Stomach (tissue), 8 donors: ENCODE measurements at regions not wholly inside any gene's neighbourhood (a gene's known extent, or its start where the extent isn't known, plus 50 kb on each side); places are given as distances from the start of the nearest gene placed in this dataset.

Experiments
- DNase-seq, 2 donors: peaks; one replicate each; pipeline versions ENCODE4 v3.0.0 to v3.0.0-alpha.2; 2013 to 2019
- H3K27ac ChIP-seq, 5 donors: fragments of 200-600 bp in 4 of 5; sonication (generic) in 4 of 5; one replicate each; pipeline ENCODE4 v1.5.1; 2013 to 2019; ENCODE audit warnings: mild to moderate bottlenecking in 1 of 5, moderate library complexity in 1 of 5
- H3K27me3 ChIP-seq, 3 donors: fragments of 200-600 bp; sonication (generic); one replicate each; pipeline ENCODE4 v1.5.1; 2017 to 2019; ENCODE audit warnings: mixed run types in 1 of 3
- H3K36me3 ChIP-seq, 4 donors: fragments of 200-600 bp; sonication (generic); 1 replicate in 3 of 4; 2 replicates in 1 of 4; pipeline ENCODE4 v1.5.1; 2016 to 2019
- H3K4me1 ChIP-seq, 4 donors: fragments of 200-600 bp; sonication (generic); one replicate each; pipeline ENCODE4 v1.5.1; 2016 to 2019
- H3K4me3 ChIP-seq, 4 donors: fragments of 200-600 bp; sonication (generic) in 3 of 4; one replicate each; pipeline ENCODE4 v1.5.1; 2016 to 2019; ENCODE audit warnings: mild to moderate bottlenecking in 1 of 4
- H3K9me3 ChIP-seq, 4 donors: fragments of 200-600 bp; sonication (generic); one replicate each; pipeline ENCODE4 v1.5.1; 2016 to 2019
- CTCF ChIP-seq, 7 experiments: fragments of 450-650 bp in 4 of 7; fragments of 200-600 bp in 3 of 7; sonication (generic) in 3 of 7; IDR thresholded peaks; one replicate each; pipeline ENCODE4 v1.5.1; 2016 to 2019; ENCODE audit warnings: antibody characterized with exemption in 7 of 7, control low read depth in 2 of 7, mild to moderate bottlenecking in 1 of 7
- EP300 ChIP-seq: sonication (generic); formaldehyde crosslinking; IDR thresholded peaks from one replicate; pipeline ENCODE4 v1.6.1; 2017; ENCODE audit warnings: antibody characterized with exemption
- POLR2A ChIP-seq, 4 donors: fragments of 450-650 bp; IDR thresholded peaks; one replicate each; pipeline ENCODE4 v1.6.1; 2016; ENCODE audit warnings: antibody characterized with exemption in 4 of 4, control low read depth in 2 of 4, mild to moderate bottlenecking in 1 of 4, moderate library complexity in 1 of 4
- POLR2AphosphoS5 ChIP-seq, 3 donors: sonication (generic); formaldehyde crosslinking; IDR thresholded peaks; one replicate each; pipeline ENCODE4 v1.6.1; 2016; ENCODE audit warnings: antibody characterized with exemption in 3 of 3
- WGBS, 5 donors: extraction: QIAGEN DNeasy Blood & Tissue Kit in 3 of 5; methylation state at CpG; one replicate each; pipeline versions ENCODE4 v1.1.5 to v1.1.7; 2013 to 2018; 5-methylcytosine and 5-hydroxymethylcytosine counted together
- intact Hi-C: fragments of 100-400 bp; cut with DNase I; formaldehyde crosslinking; loops from one replicate; pipeline ENCODE4 v1.15.1; 2023; ENCODE audit warnings: low total_unique reads
- donor health status: healthy with polysubstance abuse.
- donor health status: Bipolar disorder and iron deficiency.
- donor health status: healthy.

GRCh38 chr7:49631960-49632359 is 141.5 kb upstream of the VWC2 start:
- DNase-seq: peak in 1 of 2 donors; percentile 27
- no peak overlapping the region for H3K27ac ChIP-seq
- WGBS, 5 donors: 62 to 86% (median 68%) methylated on average over 7 to 8 of the region's 8 CpGs
- no peaks in the 10 kb centered on the region for H3K9me3 ChIP-seq
- intact Hi-C loops: no loop called here
- no peaks in the 10 kb centered on the region for H3K4me1 ChIP-seq
- no peak for TF ChIP-seq EP300
- TF ChIP-seq POLR2AphosphoS5 (IDR thresholded peaks at IDR 0.05): no peak
- TF ChIP-seq CTCF (IDR thresholded peaks at IDR 0.05): no peak
- TF ChIP-seq POLR2A (IDR thresholded peaks at IDR 0.05): no peak
- no peaks in the 10 kb centered on the region for H3K27me3 ChIP-seq
- H3K4me3 ChIP-seq: no peak overlapping the region
- no peaks in the 10 kb centered on the region for H3K36me3 ChIP-seq

- H3K36me3 ChIP-seq: no peaks in the 10 kb centered on the region
- H3K9me3 ChIP-seq: no peaks in the 10 kb centered on the region
- H3K27me3 ChIP-seq: no peaks in the 10 kb centered on the region
- H3K4me1 ChIP-seq: no peaks in the 10 kb centered on the region
- no peak overlapping the region for H3K27ac ChIP-seq
- no peak for TF ChIP-seq POLR2A (IDR thresholded peaks at IDR 0.05)
- TF ChIP-seq CTCF (IDR thresholded peaks at IDR 0.05): no peak
- no peak for TF ChIP-seq POLR2AphosphoS5 (IDR thresholded peaks at IDR 0.05)
- no peak for TF ChIP-seq EP300
- intact Hi-C loops: no loop called here
- no peak for DNase-seq
- 44 to 77% (median 60%) methylated on average over 1 of the region's 1 CpG for WGBS, 5 donors
- H3K4me3 ChIP-seq: no peak overlapping the region
These were observed 137.6 kb upstream of the VWC2 start for GRCh38 chr7:49635800-49636199.

- Histone ChIP-seq H3K27me3 (no peaks in the 10 kb centered on the region), H3K27ac (no peak overlapping the region), H3K4me3 (no peak overlapping the region), H3K36me3 (no peaks in the 10 kb centered on the region), H3K4me1 (no peaks in the 10 kb centered on the region), H3K9me3 (no peaks in the 10 kb centered on the region)
- 88 to 95% (median 89%) methylated on average over 3 of the region's 3 CpGs for WGBS, 5 donors
- no peak for TF ChIP-seq POLR2A (IDR thresholded peaks at IDR 0.05)
- TF ChIP-seq EP300: no peak
- TF ChIP-seq POLR2AphosphoS5 (IDR thresholded peaks at IDR 0.05): no peak
- TF ChIP-seq CTCF (IDR thresholded peaks at IDR 0.05): no peak
- intact Hi-C loops: no loop called here
- DNase-seq: no peak
These were observed 137.0 kb upstream of the VWC2 start for GRCh38 chr7:49636400-49636799.

- no peak for DNase-seq
- Histone ChIP-seq H3K27me3 (no peaks in the 10 kb centered on the region), H3K36me3 (no peaks in the 10 kb centered on the region), H3K4me3 (no peak overlapping the region), H3K4me1 (no peaks in the 10 kb centered on the region), H3K27ac (no peak overlapping the region), H3K9me3 (peaks cover 0 to 7% (median 0%) of the 10 kb centered on the region in 4 donors)
- TF ChIP-seq POLR2AphosphoS5 (IDR thresholded peaks at IDR 0.05) (no peak), CTCF (IDR thresholded peaks at IDR 0.05) (no peak), EP300 (no peak)
- WGBS, 5 donors: 72 to 80% (median 77%) methylated on average over 3 of the region's 3 CpGs
- intact Hi-C loops: no loop called here
These were observed 135.3 kb upstream of the VWC2 start for GRCh38 chr7:49638166-49638565.
